ENCODE measurements at regions not wholly inside any gene's neighbourhood (a gene's known extent, or its start where the extent isn't known, plus 50 kb on each side); places are given as distances from the start of the nearest gene placed in this dataset.

- no peaks in the 10 kb centered on the region for H3K4me1 Mint-ChIP-seq
- intact Hi-C loops (cut with micrococcal nuclease) = no loop called here
- peaks cover 0 to 4% (median 3%) of the 10 kb centered on the region in 3 donors for H3K27me3 Mint-ChIP-seq (ENCODE audit: low read depth in 3 of 3)
- no peaks in the 10 kb centered on the region for H3K79me2 ChIP-seq (ENCODE audit: insufficient read depth, low read length)
- peaks cover 3 to 24% (median 10%) of the 10 kb centered on the region in 7 donors for H3K9me3 Mint-ChIP-seq
- H2AFZ ChIP-seq (ENCODE audit: insufficient read depth, low read depth, low read length, poor library complexity, severe bottlenecking) = no peak overlapping the region
- H3K27me3 ChIP-seq (ENCODE audit: control insufficient read depth in 2 of 2, insufficient read depth in 2 of 2, low read length in 2 of 2) = no peaks in the 10 kb centered on the region
- H3K27ac ChIP-seq (ENCODE audit: low read depth in 1 of 2, low read length in 2 of 2) = no peak overlapping the region
- H3K27ac Mint-ChIP-seq = no peak overlapping the region
- peaks cover 0 to 7% of the 10 kb centered on the region in 2 donors for H3K9me3 ChIP-seq (replicated peaks in 1 of 2; ENCODE audit: control insufficient read depth in 1 of 2, insufficient read depth in 1 of 2, low read length in 2 of 2)
- H3K4me2 ChIP-seq (replicated peaks; ENCODE audit: extremely low read depth, low read length, poor library complexity, severe bottlenecking) = no peak overlapping the region
- H3K4me3 Mint-ChIP-seq = no peak overlapping the region
- no peaks in the 10 kb centered on the region for H4K20me1 ChIP-seq (ENCODE audit: insufficient read depth, low read length)
- H3K4me3 ChIP-seq (replicated peaks in 1 of 3; ENCODE audit: low read depth in 2 of 3, low read length in 3 of 3) = no peak overlapping the region
- TF ChIP-seq CTCF (IDR thresholded peaks at IDR 0.05) = no peak
- no peaks in the 10 kb centered on the region for H3K36me3 Mint-ChIP-seq
- no peaks in the 10 kb centered on the region for H3K36me3 ChIP-seq (replicated peaks in 1 of 2; ENCODE audit: control insufficient read depth in 1 of 2, insufficient read depth in 2 of 2, low read length in 2 of 2)
- no peak for DNase-seq
- no peaks in the 10 kb centered on the region for H3K4me1 ChIP-seq (ENCODE audit: control insufficient read depth in 1 of 2, insufficient read depth in 2 of 2, low read length in 2 of 2)
- H3K9ac ChIP-seq (ENCODE audit: insufficient read depth, low read length, poor library complexity, severe bottlenecking) = no peak overlapping the region
Measured at GRCh38 chr2:66003931-66004330, 431.0 kb upstream of the MEIS1 start.

- Mint-ChIP-seq H3K27ac (no peak overlapping the region), H3K9me3 (peaks cover 3 to 20% (median 9%) of the 10 kb centered on the region in 7 donors), H3K36me3 (no peaks in the 10 kb centered on the region), H3K4me3 (no peak overlapping the region), H3K4me1 (no peaks in the 10 kb centered on the region), H3K27me3 (ENCODE audit: low read depth in 3 of 3) (peaks cover 0 to 1% (median 0%) of the 10 kb centered on the region in 3 donors)
- Histone ChIP-seq H3K27me3 (ENCODE audit: control insufficient read depth in 2 of 2, insufficient read depth in 2 of 2, low read length in 2 of 2) (no peaks in the 10 kb centered on the region), H4K20me1 (ENCODE audit: insufficient read depth, low read length) (no peaks in the 10 kb centered on the region), H3K4me2 (replicated peaks; ENCODE audit: extremely low read depth, low read length, poor library complexity, severe bottlenecking) (no peak overlapping the region), H2AFZ (ENCODE audit: insufficient read depth, low read depth, low read length, poor library complexity, severe bottlenecking) (no peak overlapping the region), H3K4me3 (replicated peaks in 1 of 3; ENCODE audit: low read depth in 2 of 3, low read length in 3 of 3) (no peak overlapping the region), H3K9ac (ENCODE audit: insufficient read depth, low read length, poor library complexity, severe bottlenecking) (no peak overlapping the region), H3K79me2 (ENCODE audit: insufficient read depth, low read length) (no peaks in the 10 kb centered on the region), H3K4me1 (ENCODE audit: control insufficient read depth in 1 of 2, insufficient read depth in 2 of 2, low read length in 2 of 2) (no peaks in the 10 kb centered on the region), H3K36me3 (replicated peaks in 1 of 2; ENCODE audit: control insufficient read depth in 1 of 2, insufficient read depth in 2 of 2, low read length in 2 of 2) (no peaks in the 10 kb centered on the region), H3K9me3 (replicated peaks in 1 of 2; ENCODE audit: control insufficient read depth in 1 of 2, insufficient read depth in 1 of 2, low read length in 2 of 2) (peaks cover 0 to 7% of the 10 kb centered on the region in 2 donors), H3K27ac (ENCODE audit: low read depth in 1 of 2, low read length in 2 of 2) (no peak overlapping the region)
- intact Hi-C loops (cut with micrococcal nuclease) = no loop called here
- no peak for TF ChIP-seq CTCF (IDR thresholded peaks at IDR 0.05)
- WGBS (ENCODE audit: insufficient coverage) = no CpG with 5 or more reads among the region's 2 CpGs
- no peak for DNase-seq
Measured at GRCh38 chr2:66001538-66001937, 433.4 kb upstream of the MEIS1 start.

Measured in CD14-positive monocyte (primary cell).